HT1080 (cell line): ENCODE measurements at regions not wholly inside any gene's neighbourhood (a gene's known extent, or its start where the extent isn't known, plus 50 kb on each side); places are given as distances from the start of the nearest gene placed in this dataset.

Experiments used
- DNase-seq: peaks from one replicate; pipeline ENCODE4 v3.0.0-alpha.2; 2015; ENCODE audit warnings: low read depth

DNA sequence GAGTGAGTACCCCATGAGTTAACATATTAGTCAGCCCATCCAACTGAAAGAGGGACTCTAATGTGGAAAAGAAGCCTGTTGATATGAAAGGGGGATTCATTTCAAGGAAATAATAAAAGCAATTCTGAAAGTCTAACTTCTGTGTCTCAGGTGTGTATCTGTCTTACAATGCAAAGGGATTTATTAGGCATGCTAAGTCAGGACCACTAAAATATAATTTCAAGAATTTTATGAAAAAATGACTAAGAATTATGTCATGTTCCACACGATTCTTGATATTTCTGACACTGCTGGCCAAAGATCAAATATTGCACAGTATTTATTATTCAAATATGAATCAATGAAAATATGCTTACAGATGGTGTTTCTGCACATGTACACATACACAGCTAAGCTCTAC, 130.8 kb downstream of the KLF12 start:
- no peak for DNase-seq

DNA sequence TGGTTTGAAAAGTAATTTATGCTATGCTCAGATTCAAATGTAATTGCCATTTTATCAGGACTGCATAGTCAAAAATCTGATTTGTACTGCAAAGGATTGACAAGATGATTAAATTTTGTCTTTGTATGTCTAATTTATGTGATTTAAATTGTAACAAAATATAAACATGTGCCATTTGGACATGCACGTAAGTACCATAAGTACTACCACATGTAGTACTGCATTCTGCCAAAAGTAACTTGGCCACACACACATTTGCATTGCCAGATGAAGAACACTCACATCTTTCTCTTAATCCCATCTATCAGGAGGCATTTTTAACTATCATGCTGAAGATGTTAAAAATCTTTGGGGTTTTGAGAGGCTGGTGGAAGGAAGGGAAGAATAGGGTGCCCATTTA, 133.3 kb downstream of the KLF12 start:
- no peak for DNase-seq

DNA sequence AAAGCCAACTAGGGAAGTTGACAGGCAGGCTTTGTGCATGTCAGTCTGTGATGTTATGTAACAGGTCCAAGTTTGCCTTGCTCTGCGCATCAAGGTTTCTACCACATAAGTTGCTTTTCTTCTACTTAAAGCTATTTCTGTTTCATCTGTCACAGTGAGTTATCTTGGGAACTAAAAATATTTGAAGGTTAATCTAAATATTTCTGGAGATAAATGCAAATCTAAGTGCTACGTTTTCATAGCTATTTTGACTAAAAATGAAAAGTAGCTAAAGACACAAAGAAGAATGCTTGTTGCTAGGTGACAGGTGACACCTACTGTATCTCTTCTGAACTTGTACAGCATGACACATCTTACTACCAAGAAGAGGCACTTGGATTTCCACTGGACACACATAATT, 135.6 kb downstream of the KLF12 start:
- DNase-seq = no peak

DNA sequence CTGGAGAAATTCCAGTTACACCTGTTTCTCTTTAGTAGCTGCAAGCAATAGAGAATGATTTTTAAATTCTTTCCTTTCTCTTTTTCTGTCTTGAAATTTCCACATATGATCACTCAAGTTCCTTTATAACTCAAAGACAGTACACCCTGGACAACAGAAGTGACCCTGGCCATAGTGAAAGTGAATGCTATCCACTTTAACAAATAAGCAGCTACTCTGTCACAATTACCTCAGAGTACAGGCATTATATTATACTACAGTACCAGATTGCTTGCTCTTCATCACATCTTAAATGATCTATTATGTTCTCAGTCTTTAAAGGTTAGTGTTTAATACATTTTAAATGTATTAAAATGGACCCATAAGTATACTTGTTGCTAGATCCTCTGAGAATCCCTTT, 136.2 kb downstream of the KLF12 start:
- no peak for DNase-seq

DNA sequence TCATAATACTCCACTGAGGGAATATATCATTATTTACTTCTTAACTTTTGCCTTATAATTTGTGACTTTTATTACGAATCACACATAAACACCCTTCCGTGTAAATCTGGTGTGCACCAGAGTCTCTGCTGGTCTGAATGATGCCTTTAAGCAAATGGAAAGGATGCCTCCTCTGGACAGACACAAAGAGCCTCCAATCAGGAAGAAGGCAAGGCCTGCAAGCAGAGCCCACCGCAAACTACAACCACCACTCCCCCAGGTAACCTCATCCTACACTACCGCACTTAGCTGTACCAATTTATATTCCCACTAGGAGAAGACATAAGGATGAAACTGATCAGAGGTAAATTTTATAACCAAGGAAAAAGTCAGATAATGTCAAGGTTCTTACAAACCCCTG, 137.6 kb downstream of the KLF12 start:
- DNase-seq = no peak

DNA sequence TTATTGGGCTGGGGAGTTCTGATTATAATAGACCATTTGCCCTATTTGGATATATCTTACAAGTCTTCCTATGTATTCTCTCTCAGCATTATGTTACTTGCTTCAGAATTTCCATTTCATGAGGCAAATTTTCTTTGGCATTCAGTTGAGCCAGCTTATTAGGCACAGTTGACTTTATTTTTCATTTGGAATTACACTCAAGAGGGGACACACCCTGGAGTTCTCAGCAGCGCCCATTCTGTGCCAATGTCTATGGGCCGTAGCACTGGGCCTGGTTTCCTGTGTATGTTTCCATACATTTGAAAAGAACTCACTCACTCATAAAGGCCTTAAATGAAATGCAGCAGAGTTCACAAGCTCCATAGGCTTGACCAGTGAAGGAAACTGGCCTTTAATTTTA, 138.5 kb downstream of the KLF12 start:
- no peak for DNase-seq

DNA sequence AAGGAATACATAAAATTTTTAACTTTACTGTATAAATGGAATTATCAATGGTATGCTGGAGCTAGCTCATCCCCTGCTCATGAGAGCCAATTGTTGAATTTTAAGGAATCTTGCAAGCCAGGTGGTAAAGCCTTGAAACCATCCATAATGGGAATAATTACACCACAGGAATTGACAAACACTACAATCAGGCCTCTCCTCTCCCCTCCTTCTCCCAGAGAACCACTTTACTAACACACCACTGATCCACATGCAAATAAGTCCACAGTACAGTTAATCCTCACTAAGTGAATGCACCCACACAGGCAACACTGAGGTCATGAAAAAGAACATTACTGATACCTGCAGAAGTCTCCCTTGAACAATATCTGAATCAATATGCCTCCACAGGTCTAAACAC, 140.5 kb downstream of the KLF12 start:
- no peak for DNase-seq

DNA sequence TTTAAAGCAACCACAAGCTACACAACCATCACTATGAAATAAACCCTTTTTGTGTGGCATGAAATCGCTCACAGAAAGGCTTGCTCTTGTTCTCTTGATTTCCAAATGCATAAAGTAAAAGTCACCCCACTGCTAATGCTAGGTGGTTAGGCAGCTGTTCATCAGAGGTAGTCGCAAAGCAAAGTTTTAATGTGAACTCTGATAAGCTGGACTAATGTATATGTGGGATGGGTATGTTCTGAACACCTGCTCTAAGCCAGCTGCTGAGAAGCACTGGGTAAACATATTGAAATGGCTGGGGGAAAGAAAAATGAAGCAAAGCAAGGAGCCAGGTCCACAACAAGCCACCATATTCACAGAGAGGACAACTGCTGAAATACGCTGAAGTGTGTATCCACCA, 142.3 kb downstream of the KLF12 start:
- DNase-seq = no peak

DNA sequence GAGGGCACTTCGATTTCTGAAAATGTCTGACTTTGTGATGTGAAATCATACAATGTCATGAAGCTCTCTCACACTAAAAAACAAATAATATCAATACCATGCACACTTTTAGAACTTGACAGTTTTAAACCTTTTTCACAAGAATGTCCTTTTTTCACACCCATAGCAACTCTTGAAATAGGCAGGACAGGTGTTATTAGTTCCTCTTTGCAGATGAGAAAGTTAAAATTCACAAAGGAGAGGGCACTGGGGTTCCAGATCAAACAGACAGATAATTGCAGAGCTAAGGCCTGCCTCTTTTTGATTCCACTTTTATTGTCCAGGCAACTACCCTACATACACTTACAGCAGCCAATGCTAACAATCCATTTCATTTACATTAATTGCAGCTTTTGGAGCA, 142.8 kb downstream of the KLF12 start:
- no peak for DNase-seq

DNA sequence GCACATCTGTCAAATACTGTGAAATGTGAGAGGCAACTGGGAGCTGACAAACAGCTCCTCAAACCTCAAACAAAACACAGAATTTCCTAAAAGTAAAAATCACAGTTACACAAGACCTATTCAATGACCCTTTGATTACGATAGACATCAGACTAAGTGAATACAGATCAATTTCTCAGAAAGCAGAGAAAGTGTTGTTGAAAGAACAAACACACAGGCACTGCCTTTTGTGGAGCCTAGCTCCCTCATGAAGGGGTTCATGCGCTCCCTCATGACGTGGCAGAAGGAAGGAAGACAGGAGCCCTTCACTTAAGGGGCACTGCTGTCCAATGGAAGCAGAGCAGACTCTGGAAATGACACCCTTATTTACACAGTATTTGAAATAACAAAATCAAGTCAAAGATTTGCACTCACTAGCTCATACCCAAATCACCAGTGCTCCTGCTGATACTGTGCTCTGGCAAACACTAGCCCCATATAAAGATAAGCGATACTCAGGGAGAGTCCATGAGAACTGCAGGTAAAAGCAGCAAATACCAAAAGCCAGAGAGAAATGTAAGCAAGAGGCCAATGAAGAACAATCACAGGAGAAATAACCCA, 144.9 kb downstream of the KLF12 start:
- no peak for DNase-seq

DNA sequence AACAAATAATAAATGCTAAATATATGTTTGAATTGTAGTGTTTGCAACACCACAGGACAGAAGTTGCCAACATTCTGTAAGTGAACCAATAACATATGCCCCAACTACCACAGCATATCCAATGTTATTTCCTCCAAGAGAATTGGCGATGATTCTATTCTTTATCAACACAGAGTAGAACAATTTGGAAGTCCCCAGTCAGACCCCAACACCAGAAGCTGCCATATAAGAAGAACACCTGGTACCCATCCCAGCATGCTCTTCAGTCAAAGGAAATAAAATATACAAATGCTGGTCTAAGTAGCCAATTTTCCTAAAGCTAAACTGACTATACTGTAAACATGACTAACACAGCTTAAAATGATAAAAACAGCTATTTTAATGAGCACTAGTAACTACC, 145.7 kb downstream of the KLF12 start:
- no peak for DNase-seq

DNA sequence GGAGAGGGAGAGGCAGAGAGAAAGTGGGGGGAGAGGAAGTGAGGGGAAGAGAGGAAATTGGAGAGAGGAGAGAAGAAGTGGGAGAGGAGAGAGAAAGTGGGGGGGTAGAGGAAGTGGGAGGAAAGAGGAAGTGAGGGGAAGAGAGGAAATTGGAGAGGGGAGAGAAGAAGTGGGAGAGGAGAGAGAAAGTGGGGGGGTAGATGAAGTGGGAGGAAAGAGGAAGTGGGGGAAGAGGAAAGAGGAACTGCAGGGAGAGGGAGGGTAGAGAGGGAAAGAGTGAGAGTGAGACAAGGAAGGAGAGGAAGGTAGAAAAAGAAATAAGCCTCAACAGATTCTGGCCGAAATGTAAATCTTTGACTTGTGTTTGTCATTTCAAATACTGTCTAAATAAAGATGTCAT, 146.6 kb downstream of the KLF12 start:
- DNase-seq = no peak

DNA sequence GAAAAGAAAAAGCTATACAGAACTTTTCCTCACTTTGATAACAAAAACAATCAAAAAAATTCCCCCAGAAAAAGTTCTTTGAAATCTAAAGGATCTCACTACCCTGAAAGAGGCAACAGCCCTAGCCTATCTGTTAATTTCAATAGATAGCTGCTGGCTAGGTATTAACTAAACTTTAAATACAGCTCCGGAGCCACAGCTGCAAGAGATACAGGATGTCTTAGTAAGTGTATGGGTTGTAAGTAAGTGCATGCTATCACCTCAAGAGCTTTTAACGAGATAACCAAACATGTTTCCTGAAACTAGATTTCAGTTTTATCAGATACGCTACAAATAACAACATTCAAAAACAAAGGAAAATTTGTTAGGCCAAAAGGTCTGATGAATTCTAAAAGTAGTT, 148.4 kb downstream of the KLF12 start:
- no peak for DNase-seq

DNA sequence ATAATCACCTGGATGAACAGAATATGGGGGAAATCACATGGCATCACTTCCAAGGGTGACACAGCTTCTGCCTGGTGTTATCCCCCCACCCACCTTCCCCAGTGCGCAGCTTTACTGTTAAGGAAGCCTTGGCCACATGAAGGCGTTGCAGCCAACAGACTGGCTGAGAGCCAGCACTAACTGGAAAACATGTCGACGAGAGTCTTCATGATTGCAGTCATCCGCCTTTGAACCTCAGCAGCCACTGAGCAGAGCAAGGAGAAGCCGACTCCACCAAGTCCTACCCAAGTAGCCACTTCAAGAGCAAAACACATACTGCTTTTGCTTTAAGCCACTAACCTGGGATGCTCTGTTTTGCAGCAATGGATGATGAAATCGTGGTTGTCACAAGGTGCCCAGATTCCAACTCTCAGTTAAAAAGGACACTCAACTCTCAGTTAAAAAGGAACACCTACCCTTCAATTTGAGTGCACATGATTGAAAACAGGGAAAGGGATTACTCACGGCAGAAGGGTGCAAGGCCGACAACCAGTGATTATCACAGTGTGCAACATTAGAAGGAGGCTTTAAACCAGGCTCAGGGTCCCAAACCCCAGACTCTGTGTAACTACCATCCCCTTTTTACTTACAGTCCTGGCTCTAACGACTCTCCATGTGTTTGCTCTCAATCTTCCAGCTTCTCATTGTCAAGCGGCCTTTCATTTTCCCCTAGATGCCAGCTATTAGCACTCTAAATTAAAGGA, 149.1 kb downstream of the KLF12 start:
- no peak for DNase-seq

DNA sequence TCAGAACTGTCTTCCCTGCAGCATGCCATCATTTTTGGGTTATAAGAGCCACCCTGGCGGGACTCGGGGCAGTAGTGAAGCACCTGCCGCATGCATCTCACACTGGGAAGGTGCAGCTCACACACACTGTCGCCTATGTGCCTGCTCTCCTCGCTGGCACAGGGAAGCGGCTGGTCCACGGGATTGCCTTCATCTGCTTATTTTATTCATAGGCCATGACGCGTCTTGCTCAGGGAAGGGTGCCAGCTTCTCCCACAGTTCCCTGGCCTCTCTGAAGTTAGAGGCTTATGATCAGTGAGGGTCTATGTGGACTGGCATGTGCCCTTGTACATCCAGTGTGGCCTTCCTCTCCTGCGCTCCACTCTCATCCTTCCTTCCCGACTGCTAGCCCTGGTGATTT, 150.0 kb downstream of the KLF12 start:
- no peak for DNase-seq

DNA sequence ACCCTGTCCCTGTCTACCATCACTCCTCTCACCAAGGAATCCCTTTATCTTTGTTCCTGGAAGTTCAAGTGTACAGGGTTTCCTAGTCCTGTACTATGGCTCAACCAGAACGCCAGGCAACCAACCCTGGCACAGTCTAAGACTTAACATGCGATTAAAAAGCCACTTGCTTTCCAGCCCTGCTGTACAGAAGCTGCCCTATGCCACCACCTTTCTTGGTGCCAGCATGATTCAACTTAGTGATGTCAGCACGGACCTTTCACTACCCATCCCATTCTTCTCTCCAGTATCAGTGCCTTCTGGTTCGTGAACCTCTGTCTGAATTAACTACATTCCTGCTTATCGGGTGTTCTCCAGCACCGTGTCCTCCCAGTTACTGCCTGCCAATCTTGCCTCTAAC, 151.1 kb downstream of the KLF12 start:
- no peak for DNase-seq

DNA sequence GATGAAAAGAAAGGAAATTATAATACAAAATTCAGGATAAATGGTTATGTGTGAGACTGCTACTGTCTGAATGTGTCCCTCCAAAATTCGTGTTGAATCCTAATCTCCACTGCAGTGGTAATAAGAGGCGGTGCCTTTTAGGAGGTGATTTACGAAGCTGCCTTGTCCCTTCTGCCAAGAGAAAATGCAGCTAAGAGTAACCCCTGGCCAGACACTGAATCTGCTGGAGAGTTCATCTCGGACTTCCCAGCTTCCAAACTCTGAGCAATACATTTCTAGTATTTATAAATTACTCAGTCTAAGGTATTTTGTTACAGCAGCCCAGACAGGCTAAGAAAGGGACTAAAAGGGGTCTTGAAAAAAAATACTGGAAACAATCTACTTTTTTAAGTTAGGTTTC, 152.6 kb downstream of the KLF12 start:
- DNase-seq = no peak

DNA sequence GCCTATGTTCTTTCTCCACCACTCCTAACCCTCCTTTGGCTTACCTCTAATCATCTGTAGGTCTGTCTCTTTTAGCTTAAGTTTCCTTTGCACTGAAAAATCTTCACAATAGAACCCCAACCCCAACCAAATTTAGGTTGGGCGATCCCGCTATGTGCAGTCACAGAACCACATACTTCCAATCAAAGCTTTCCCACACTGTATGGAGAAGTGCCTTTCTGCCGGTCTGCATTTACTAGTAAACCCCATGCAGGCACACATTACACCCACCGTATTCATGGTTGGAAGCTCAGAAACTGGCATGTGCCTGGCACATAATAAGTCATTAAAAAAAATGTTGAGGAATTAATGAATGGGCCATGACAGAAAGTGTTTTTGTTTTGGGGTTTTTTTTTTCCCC, 158.4 kb downstream of the KLF12 start:
- no peak for DNase-seq

DNA sequence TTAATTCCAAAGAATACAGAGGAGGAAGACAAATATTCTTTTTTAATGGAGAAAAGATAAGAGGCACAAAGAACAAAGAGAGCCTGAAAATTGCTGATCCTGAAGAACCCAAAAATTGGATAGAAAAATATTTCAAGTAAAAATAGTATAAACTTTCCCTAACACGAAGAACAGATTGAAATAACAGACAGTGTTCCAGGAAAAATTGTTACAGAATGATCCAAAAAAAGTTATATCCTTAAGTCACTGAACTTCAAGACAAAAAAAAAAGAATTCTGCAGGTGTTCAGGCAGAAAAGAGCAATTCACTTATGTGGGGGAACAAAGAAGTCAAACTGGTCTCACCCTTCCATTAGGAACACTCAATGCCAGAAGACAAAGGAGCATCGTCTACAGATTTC, 160.2 kb downstream of the KLF12 start:
- DNase-seq = no peak

DNA sequence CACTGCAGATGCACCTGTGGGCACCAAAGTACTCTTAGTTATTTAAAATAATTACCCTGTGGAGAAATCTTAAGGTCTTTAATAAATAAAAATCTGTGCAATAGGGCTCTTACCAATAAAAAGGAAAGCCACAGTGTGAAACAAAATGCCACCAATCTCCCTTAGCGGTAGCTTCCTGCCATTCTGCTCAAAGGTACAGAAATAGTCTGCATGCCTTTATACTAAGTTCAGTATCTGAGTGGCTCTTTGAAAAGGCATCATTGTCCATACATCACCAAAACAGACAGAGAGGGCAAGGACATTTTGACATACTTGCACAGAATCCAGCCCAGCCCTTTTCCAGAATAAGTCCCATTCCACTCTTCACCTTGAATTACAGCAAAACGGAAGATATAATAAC, 161.0 kb downstream of the KLF12 start:
- DNase-seq = no peak

DNA sequence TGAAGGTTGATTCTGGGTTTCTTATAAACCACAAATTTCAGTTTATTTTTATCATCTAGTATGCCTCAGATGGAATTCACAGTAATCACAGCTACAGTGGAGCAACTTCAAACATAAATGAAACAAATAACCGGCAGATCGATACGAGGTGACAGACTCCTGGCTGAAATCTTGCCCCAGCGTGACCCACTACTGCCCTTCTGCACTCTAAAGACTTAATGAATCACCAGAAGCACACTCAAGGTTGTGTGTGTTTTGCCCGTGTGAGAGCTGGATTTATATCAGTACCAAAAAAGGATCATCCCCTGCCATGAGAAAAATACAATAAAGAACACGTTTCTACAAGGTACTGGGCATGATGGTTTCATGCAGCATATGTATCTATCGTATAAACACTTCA, 161.7 kb downstream of the KLF12 start:
- DNase-seq = no peak

DNA sequence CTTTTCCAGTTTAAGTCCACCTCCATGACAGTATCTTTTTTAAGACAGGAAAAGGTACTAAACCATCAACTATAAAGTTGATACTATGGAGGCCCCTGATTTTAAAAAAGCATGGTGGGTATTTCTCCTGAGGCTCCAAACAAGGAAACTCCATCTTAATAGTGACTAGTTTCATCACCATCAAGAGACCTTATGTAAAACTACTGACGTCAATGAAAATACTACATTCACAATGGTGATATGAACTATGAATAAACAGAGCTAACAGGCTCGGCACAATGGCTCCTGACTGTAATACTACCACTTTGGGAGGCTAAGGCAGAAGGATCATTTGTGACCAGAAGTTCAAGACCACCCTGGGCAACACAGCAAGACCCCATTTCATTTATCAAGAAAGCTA, 162.7 kb downstream of the KLF12 start:
- DNase-seq = no peak

DNA sequence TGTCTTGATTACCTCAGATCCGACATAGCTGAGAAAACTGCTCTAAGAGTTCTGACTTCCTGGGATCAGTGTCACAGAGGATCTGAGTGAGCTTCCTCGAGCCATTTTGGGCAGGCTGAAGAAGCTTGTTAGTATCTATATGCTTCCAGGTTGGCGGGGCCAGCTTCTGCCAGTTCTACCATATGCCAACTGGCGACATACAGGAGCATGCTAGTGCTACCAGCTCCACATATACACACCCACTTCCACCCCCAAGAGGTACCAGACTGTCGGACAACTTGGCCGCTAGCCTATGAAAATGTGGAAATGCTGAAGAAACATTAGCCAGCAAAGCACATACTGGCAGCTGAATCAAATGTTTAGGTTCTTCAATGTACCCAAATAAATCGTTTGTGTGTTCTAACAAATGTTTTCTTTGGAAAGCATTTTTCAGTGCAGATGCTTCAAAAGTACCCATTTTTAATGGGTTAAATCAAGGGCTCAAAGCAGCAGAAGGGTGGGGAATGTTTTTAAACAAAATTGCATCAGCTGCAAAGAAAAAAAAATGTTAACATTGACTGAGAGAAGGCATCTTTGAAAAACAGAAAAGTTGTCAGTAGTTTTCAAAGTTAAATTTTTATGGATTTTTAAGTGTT, 163.7 kb downstream of the KLF12 start:
- no peak for DNase-seq
